B cell (primary cell): ENCODE measurements at regions not wholly inside any gene's neighbourhood (a gene's known extent, or its start where the extent isn't known, plus 50 kb on each side); places are given as distances from the start of the nearest gene placed in this dataset.
"Not testable (repeated sequence)": the region's sequence is repeated elsewhere in the genome, so short reads cannot be mapped to it uniquely, and the experiment has no call there.

ENCODE experiments used
- CTCF ChIP-seq: fragments of 200-600 bp; IDR thresholded peaks from one replicate; pipeline ENCODE4 v1.8.0; 2022; ENCODE audit warnings: antibody characterized with exemption, mild to moderate bottlenecking
- EZH2 ChIP-seq: IDR thresholded peaks from 2 replicates; pipeline ENCODE4 v1.6.1; 2012; ENCODE audit warnings: borderline replicate concordance, low read depth, mild to moderate bottlenecking, moderate library complexity, low read length; ENCODE audit not compliant: insufficient read depth, poor library complexity, severe bottlenecking

DNA sequence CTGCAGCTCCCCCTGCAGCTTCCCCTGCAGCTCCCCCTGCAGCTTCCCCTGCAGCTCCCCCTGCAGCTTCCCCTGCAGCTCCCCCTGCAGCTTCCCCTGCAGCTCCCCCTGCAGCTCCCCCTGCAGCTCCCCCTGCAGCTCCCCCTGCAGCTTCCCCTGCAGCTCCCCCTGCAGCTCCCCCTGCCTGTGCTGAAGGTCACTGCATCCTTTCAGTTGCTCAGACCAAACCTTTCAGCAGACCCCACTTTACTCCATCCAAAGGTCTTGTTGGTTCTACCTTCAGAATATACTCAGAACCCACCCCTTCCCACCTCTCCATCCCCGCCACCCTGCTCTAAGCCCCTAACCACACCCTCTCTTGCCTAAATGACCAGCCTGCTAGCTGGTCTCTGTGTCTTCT is 120.0 kb downstream of the TEX29 start:
- TF ChIP-seq CTCF, EZH2: not testable (repeated sequence)
